Astrocyte of the cerebellum (primary cell): ENCODE measurements at regions not wholly inside any gene's neighbourhood (a gene's known extent, or its start where the extent isn't known, plus 50 kb on each side); places are given as distances from the start of the nearest gene placed in this dataset.

Source experiments
- DNase-seq: peaks from one replicate; pipeline ENCODE4 v3.0.0-alpha.2; 2011; ENCODE audit warnings: low read depth
- H3K4me3 ChIP-seq: 2 replicates; pipeline ENCODE4 v1.5.1; 2011; ENCODE audit warnings: mild to moderate bottlenecking, low read depth, low read length, moderate library complexity
- CTCF ChIP-seq: IDR thresholded peaks from 2 replicates; pipeline ENCODE4 v1.5.1; 2012; ENCODE audit warnings: low read length, low read depth, moderate library complexity, mild to moderate bottlenecking; ENCODE audit errors: missing control alignments
- in situ Hi-C: cut with HindIII; loops from 2 replicates; pipeline ENCODE4 v1.10.0; 2017; ENCODE audit warnings: low sequenced_read_pairs

- no peak for TF ChIP-seq CTCF
These were observed 356.3 kb upstream of the B3GALT2 start for GRCh38 chr1:193542690-193543089.

DNA sequence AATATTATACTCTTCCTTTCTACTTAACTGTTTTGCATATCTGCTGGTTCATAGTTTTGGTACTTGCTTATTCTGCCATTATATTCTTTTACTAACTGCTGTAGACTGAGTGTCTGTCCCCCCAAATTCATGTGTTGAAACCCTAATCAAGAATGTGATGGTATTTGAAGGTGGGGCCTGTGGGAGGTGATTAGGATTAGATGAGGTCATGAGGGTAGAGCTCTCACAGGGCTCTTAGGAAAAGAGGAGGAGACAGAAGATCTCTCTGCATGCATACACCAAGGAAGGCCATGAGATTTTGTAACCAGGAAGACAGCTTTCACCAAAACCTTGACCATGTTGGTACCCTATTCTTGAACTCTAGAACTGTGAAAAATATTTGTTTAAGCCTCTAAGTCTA is 354.1 kb upstream of the B3GALT2 start:
- TF ChIP-seq CTCF = no peak
- no peak for DNase-seq
- H3K4me3 ChIP-seq = no peak overlapping the region
- in situ Hi-C loops = no loop called here

More at GRCh38 chr1:193542690-193543089, 356.3 kb upstream of the B3GALT2 start:
- no peak for DNase-seq
- in situ Hi-C loops = no loop called here
- H3K4me3 ChIP-seq = no peak overlapping the region

- TF ChIP-seq CTCF = no peak
- in situ Hi-C loops = no loop called here
- no peak for DNase-seq
- H3K4me3 ChIP-seq = no peak overlapping the region
These were observed 353.5 kb upstream of the B3GALT2 start for GRCh38 chr1:193539731-193540459.

- no peak for TF ChIP-seq CTCF
- in situ Hi-C loops = no loop called here
- H3K4me3 ChIP-seq = no peak overlapping the region
- DNase-seq = no peak
These were observed 352.3 kb upstream of the B3GALT2 start for GRCh38 chr1:193538680-193539079.

GRCh38 chr1:193538003-193538354 is 351.6 kb upstream of the B3GALT2 start:
- no peak for TF ChIP-seq CTCF
- in situ Hi-C loops = no loop called here

GRCh38 chr1:193537266-193538002 is 351.0 kb upstream of the B3GALT2 start:
- DNase-seq = no peak
- in situ Hi-C loops = no loop called here
- TF ChIP-seq CTCF = no peak
- H3K4me3 ChIP-seq = no peak overlapping the region

More at GRCh38 chr1:193538003-193538354, 351.6 kb upstream of the B3GALT2 start:
- no peak for DNase-seq
- H3K4me3 ChIP-seq = no peak overlapping the region
